Endometrium (tissue), 2 donors: ENCODE measurements at regions not wholly inside any gene's neighbourhood (a gene's known extent, or its start where the extent isn't known, plus 50 kb on each side); places are given as distances from the start of the nearest gene placed in this dataset.
"Not testable (repeated sequence)": the region's sequence is repeated elsewhere in the genome, so short reads cannot be mapped to it uniquely, and the experiment has no call there.

Experiments used
- FAIRE-seq: peaks from 2 replicates; lab custom pipeline; 2012; peaks lifted over from hg19 to GRCh38; lab: Jason Lieb, UNC
- donor health status: control.
- donor health status: control.

DNA sequence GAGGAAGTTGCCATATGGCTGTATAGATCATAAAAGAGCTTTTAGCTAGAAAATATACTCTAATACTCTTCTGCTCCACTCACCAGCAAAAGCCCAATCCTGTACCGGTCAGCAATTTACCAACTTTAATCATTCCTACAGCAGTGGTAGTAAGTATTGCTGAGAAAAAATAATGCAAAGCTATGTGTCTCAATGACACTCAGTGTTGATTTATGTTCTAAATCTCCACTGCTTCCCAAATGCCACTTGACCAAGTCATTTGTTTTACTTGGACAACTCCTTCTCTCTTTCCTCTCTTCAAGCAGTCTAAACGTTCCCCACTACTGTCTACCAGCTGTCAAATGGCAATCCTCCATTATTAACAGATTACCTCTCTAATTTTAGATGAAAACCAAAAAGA is 201.8 kb upstream of the GK2 start:
- FAIRE-seq, result no peak

DNA sequence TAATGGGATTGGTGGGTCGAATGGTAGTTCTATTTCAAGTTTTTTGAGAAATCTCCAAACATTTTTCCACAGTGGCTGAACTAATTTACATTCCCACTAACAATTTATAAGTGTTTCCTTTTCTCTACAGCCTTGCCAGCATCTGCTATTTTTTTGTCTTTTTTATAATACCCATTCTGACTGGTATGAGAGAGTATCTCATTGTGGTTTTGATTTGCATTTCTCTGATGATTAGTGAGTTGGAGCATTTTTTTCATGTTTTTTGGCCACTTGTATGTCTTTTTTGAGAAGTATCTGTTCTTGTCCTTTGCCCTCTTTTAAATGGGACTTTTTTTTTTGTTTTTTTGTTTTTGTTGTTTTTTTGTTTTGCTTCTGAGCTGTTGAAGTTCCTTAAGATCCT is 200.0 kb upstream of the GK2 start:
- FAIRE-seq, result no peak

DNA sequence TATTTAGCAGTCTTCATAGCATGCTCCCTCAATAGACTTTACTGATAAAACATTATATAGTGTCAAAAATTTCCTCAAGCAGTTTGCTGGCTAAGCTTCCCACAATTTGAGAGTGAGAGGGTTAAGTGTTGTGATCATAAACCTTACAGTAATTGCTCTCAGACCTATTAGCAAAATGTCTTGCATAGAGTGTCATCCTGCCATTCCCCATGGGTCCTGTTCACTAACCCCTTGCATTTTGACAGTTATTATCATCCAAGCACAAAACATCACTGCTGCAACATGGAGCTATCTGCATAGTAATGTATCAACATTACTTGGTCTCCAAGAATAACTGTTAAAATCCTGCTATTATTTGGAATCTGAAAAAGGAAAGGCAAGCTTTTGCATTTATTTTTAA is 196.1 kb upstream of the GK2 start:
- FAIRE-seq, result no peak

DNA sequence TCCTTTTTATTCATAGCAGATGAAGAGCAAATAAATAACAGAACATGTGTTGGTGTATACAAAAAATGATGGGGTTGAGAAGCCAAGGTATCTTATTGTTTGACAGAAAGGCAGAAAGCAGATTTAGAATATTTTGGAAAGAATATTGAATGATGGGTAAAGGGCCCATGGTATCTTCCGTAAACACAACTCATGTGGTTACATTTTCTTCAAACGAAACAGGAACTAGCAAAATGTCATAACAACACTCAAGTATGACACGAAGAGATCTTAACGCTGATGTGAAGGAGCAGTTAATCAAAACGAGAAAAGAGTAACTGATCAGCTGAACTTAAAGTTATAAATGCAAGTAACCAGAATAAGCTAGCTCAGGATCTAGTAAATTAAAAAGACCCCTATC is 195.7 kb upstream of the GK2 start:
- peak; percentile 41 for FAIRE-seq

DNA sequence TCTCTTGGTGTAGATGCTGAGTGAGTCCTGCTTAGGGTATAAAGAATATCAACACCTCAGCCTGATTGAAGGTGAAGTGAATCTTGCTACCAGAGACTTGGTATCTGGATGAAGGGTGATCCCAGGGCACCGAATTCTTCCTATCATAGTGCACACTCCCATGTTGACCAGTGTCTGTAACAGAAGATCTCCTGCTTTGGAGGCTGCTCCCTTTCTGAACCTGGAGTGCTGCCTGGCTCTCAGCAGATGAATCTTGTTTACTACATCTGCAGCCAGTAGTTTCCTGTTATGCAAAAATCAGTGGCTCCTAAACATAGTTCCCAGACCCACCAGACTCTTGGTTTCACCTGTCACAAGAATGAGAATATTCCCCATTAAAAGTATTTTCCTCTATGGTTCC is 191.7 kb upstream of the GK2 start:
- FAIRE-seq, result no peak

DNA sequence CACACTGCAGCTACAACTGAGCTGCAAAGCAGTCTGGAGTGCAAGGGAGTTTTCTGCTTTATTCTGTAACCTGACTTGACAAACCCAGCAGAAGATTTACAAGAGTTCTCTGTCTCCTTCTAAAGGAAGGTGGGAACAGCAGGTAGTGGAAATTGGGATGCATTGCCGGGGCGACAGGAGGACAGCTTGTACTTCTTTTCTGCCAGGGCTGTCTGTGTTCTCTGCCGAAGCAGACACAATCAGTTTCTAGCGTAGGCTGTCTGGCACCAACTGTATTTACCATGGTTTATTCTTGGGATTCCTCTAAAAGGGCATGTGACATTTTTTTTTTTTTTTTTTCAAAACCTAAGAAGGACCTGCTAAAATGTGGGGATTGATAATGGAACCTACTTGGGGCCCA is 190.8 kb upstream of the GK2 start:
- FAIRE-seq, result no peak

DNA sequence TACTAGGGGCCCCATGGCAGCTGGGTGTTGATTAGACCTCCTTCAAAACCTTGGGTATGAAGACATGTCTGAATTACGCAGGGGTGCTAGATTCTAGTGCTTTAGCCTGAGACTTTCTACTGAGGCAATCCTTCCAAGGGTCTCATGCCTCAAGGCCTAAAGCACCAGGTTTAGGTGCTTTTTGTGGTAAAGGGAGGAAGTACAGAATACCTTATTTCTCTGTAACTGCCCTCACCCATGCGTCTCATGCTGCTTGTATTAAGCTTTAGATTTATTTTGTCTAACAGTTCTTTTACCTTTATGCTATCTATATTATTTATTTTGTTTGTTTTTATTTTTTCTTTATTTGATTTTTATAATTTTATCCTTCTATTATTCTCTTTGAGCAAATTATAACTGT is 190.2 kb upstream of the GK2 start:
- FAIRE-seq, result no peak

DNA sequence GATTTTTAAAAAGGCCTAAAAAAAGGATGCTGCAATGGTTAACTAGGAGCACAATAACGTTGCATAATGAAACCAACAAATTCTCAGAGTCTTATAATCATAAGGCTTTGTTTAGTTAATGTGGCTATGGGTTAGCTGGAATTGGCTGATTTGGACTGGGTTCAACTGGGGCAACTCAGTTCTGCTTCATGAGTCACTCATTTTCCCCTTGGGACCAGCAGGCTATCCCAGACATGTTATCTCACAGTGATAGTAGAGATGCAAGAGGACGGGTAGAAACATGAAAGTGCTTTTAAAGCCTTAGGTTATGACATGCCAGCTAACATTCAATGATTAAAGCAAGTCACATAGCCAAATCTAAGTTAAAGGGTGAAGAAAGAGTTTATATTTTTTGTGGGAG is 189.2 kb upstream of the GK2 start:
- no peak for FAIRE-seq

DNA sequence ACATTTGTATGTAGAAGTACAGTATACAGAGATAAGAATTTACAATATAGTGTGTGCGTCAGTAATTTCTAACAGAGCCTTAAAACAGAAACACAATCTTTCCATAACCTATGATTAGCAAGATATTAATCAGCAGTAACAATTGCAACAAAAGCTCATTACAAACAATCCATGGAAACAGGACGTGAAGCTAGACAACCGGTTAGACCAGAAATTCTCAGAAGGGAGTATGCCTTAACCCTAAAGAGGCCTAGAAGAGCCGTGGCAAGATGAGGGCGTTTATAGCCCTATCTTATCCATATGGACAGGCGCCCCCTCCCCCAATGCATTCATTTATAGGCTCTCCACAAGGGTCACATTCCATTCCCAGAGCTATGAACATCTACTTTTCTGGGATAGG is 184.2 kb upstream of the GK2 start:
- not testable (repeated sequence) for FAIRE-seq

DNA sequence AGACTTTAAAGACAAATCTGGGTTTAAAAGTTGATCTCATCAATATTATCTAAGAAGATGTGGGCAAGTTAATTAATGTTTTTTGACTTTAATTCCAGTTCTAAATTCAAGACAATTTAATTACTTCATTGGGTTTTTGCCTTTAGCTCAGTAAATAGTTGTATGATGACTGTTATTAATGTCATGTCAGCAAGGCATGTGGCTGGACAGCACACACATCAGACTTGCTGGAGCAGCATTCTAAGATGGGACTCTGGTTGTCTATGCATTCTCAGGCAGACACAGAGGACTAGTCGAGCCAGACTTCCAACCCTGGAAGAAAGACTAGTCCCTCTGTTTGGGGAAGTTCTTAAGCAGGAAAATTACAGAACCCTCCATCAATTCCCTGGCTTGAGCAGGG is 180.7 kb upstream of the GK2 start:
- FAIRE-seq, result no peak

DNA sequence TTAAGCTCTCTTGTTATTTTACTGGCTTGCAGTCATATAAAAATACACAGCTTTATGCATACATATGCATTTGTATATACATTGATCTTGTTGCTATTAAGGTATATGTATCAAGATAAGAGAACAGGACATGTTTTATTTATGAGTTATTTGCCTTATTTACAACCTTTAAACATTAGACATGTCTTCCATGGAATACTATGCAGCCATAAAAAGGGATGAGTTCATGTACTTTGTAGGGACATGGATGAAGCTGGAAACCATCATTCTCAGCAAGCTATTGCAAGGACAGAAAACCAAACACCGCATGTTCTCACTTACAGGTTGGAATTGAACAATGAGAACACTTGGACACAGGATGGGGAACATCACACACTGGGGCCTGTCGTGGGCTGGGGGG is 179.2 kb upstream of the GK2 start:
- FAIRE-seq, result not testable (repeated sequence)

DNA sequence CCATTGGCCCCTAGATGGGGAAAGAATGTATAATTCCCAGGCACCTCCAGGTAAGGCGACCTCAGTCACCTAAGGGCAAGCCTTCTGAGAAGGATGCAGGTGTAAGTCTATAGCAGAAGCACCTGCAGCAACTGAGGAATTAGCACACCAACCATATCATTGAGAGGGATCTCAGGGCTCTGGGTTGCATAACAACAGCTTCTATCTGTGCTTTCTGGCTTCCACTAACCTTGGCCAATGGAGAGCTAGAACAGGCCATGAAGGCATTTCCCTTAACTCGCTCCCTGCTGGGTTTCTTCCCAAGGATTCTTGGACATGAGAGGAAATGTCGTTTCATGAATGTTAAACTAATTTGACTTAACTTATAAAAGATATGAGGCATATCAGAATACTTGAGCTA is 177.8 kb upstream of the GK2 start:
- FAIRE-seq, result no peak

DNA sequence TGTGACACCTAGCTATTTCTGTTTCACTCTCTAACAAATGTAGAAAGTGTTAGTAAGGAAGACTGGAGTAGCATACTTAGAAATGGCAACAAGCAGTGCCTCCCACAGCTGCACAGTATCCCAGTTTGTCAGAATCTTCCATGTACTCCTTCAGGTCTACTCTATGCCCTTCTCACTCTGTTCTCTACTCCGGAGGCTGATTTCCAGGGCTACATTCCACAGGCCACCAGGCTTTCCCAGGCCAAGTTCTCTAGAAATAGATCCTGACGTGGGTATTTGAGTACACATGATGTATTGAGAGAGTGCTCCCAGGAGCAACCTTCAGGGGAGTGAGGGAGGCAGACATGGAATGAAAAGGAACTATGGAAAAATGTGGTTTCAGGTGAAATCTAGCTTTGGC is 177.3 kb upstream of the GK2 start:
- no peak for FAIRE-seq

DNA sequence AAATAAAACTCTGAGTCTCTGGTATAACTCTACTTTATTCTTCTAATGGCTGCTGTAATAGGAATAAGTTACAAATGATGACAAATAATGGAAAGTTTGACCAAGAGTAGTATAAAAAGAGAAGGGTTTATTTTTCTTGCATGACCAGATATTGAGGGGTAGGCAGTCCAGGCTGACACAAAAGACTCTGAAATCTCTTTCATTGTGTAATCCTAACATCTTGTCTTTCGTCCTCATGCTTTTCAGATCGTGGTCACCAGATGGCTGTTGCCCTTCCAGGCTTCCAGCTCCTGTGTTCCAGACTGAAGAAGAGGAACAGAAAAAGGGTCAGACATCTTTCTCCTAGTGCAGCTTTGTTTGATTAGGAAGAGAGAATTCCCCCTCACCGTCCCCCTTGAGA is 176.9 kb upstream of the GK2 start:
- FAIRE-seq, result no peak

DNA sequence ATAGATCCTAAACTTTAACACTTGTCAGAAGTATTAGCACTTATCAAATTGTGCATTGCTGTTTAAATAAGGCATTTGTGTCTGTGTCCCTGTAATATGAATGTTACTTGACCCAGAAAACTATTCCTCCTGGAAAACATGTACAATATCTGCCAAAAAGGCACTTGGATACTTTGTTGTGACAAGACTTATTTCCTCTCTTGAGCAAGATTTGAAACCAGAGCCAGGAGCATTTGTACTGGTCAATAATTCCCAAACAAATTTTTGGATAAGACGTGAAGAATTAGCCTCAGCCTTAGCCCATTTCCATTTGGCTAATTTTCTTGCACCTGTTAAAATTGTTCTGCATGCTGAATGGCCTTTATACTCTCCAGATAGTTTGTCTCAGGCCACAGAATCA is 176.3 kb upstream of the GK2 start:
- no peak for FAIRE-seq

DNA sequence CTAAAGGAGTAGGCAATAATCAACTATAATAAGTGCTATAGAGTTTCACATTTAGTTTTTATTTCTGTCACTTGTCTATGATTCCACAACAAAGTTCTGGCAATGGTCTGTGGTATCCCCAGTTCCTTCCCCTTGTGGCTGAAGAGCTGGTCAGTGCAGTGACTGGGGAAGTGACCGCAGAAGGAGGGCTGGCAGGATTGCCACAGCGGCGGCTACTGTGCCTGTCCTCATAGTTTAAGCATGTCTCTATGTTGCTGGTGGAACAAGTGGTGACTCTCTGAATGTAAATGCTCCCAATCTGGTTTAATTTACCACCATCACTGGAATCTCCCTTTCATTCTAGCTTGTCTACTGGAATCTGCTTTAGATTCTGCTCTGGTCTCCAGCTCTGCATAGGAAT is 170.6 kb upstream of the GK2 start:
- FAIRE-seq, result no peak

DNA sequence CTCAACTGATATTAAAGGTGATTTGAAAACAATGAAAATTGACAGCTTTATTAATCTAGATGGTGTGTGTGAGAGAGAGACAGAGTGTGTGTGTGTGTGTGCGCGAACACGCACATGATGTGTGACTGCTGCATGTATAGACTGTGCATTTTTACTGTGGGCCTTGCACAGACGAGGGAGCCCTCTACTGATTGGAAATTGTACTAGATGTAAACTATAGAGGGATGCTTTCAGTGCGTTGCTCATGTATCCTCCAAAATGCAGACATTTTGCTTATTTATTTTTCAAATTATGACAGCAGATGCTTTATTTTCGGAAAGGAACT is 168.4 kb upstream of the GK2 start:
- no peak for FAIRE-seq

DNA sequence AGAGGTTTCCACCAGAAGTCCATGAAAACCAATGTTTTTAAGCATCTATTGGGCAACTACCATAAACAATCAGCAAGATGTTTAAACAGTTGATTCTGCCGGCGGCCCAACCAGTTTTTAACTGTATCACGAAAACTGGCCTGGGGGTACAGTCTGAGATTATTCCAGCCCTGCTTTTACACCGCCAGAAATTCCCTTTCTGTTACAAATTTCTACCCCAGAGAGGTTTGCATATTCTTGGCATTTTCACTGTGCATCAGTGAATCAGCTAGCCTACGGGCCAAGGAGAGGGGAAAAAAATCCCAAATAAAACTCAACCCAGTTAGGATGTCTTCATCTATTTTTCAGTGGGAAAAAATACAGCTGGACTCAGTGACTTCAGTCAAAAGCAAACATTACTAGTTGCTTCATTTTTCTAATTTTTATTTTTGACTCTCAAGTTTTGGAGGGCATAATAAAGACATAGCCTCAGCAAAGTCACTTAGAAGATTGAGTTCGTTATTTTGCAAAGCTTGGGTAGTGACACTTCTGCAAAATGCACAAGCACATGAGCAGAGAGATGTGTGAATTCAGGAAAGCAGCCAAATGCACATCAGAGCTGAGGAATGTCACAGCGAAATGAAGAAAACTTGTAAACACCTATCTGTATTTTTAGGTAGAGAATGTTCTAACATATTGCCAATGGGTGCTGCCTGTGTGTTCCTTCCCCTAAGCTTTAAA is 167.8 kb upstream of the GK2 start:
- FAIRE-seq, result no peak

DNA sequence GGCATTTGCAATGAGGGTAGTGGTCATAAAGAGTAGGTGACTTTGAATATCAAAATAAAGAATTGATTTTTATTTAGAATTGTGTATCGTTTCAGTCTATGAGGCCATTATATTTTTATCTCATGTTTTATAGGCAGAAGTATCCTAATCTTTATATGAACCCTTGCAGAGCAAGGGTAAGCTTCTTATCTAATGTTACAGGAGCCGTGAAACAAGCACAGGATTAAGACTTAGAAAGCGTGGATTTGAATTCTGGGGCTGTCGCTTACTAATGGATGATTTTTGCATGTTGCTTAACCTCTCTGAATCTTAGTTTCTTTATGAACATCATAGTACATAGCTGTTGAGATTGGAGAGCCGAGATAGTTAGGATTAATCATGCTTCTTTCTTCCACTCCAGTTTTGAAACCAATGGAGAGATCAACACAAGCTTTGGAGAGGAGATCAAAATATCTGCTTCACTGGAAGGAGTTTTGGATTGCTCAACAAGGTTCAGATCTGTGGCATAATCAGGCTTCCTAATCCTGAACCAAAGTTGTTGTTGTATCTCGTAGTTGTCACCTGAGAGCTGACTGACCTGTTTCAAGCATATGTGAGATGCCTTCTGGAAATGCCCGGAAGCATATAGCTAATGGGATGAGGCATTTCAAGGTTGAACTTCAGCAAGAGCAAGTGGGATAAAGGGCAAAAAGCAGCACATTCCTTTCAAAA is 166.9 kb upstream of the GK2 start:
- FAIRE-seq, result no peak

DNA sequence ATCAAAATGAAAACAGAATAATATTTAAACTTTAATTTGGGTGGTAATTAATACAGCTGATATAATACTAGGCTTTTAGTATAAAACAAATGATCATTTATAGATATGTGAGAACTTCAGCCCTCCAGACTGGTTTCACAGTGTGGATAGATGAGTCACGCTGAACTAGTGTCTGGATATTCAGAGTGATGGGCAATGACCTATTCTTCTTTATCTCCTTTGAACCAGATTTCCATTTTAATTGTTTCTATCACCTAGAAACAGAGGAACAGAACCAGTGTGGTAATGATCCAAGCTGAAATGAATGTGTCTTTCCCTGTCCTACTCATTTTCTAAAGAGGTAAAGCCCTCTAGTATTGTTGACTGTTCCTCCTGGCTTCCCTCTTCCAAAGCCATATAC is 155.2 kb upstream of the GK2 start:
- no peak for FAIRE-seq

DNA sequence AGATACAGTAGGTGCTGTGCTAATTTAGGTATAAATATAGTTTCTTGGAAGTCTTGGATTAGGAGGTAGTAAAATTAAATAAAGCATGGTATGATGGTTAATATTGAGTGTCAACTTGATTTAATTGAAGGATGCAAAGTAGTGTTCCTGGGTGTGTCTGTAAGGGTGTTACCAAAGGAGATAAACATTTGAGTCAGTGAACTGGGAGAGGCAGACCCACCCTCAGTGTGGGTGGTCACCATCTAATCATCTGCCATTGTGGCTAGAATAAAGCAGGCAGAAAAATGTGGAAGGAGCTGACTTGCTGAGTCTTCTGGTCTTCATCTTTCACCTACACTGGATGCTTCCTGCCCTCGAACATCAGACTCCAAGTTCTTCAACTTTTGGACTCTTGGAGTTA is 153.7 kb upstream of the GK2 start:
- FAIRE-seq, result no peak

DNA sequence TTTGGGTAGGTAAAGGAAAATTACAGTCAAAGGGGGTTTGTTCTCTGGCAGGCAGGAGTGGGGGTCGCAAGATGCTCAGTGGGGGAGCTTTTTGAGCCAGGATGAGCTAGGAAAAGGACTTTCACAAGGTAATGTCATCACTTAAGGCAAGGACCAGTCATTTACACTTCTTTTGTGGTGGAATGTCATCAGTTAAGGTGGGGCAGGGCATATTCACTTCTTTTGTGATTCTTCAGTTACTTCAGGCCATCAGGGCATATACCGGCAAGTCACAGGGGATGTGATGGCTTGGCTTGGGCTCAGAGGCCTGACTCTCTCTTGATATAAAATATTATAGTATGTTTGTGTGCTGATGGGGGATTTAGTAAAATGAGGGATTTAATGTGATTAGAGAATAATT is 151.4 kb upstream of the GK2 start:
- not testable (repeated sequence) for FAIRE-seq

DNA sequence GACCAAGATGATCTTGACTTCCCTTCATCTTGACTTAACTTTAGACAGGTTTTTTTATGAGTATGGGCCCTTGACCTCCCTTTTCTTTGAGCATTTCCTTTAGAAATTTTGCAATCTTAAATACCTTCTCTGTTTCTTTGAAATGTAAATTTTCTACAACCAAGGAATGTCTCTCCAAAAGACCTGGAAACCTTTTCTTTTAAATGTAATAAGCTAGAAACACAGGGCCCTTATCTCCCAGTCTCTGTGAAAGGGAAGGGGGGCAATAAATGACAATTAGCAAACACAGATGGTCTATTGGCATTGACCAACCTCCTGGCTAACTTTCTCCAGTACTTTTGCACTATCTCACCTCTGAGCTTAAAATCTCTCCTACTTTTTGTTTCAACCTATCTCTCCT is 144.3 kb upstream of the GK2 start:
- no peak for FAIRE-seq

DNA sequence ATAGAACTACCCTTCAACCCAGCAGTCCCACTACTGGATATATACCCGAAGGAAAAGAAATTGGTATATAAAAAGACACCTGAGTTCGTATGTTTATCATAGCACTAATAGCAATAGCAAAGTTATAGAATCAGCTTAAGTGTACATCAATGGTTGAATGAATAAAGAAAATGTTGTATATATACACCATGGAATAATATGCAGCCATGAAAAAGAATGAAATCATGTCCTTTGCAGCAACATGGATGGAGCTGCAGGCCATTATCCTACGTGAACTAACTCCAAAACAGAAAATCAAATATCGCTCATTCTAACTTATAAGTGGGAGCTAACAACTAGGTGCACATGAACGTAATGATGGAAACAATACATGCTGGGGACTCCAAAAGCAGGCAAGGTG is 143.5 kb upstream of the GK2 start:
- FAIRE-seq, result no peak
